ENCODE measurements at regions not wholly inside any gene's neighbourhood (a gene's known extent, or its start where the extent isn't known, plus 50 kb on each side); places are given as distances from the start of the nearest gene placed in this dataset.

- H3K9me3 ChIP-seq (ENCODE audit: low read depth, low read length, poor library complexity, severe bottlenecking), result no peaks in the 10 kb centered on the region
- CTCF ChIA-PET, result no interaction called here
- TF ChIP-seq CTCF (conservative IDR thresholded peaks at IDR 0.05; ENCODE audit: low read depth, low read length) (no peak), EZH2 (IDR thresholded peaks at IDR 0.05; ENCODE audit: borderline replicate concordance, low read depth, low read length, poor library complexity, severe bottlenecking) (no peak)
- H3K4me3 ChIP-seq (ENCODE audit: low read depth, low read length, poor library complexity, severe bottlenecking), result no peak overlapping the region
- no peaks in the 10 kb centered on the region for H3K36me3 ChIP-seq (ENCODE audit: insufficient read depth, low read length, poor library complexity, severe bottlenecking)
- no peaks in the 10 kb centered on the region for H3K4me1 ChIP-seq (ENCODE audit: insufficient read depth, low read length, poor library complexity, severe bottlenecking)
- peaks cover 58% of the 10 kb centered on the region for H3K27me3 ChIP-seq (replicated peaks; ENCODE audit: insufficient read depth, low read depth, low read length, poor library complexity)
- POLR2A ChIA-PET (ENCODE audit: low non-redundant PET), result no interaction called here
- H3K27ac ChIP-seq (ENCODE audit: low read depth, low read length, poor library complexity, severe bottlenecking), result no peak overlapping the region
- no peak for DNase-seq (ENCODE audit: low spot score)
- no TSS peak for BruUV-seq (replicated peaks)
- intact Hi-C loops (cut with micrococcal nuclease; ENCODE audit: unreplicated experiment), result no loop called here
Measured at GRCh38 chr15:33256874-33257273, 53.9 kb upstream of the RYR3 start.

GRCh38 chr15:33244471-33244870, 50.0 kb upstream of the FMN1 start:
- DNase-seq (ENCODE audit: low spot score), result no peak
- no peak for TF ChIP-seq CTCF (conservative IDR thresholded peaks at IDR 0.05; ENCODE audit: low read depth, low read length)
- no peak for TF ChIP-seq EZH2 (IDR thresholded peaks at IDR 0.05; ENCODE audit: borderline replicate concordance, low read depth, low read length, poor library complexity, severe bottlenecking)
- Histone ChIP-seq H3K27ac (ENCODE audit: low read depth, low read length, poor library complexity, severe bottlenecking) (no peak overlapping the region), H3K27me3 (replicated peaks; ENCODE audit: insufficient read depth, low read depth, low read length, poor library complexity) (peaks cover 28% of the 10 kb centered on the region), H3K9me3 (ENCODE audit: low read depth, low read length, poor library complexity, severe bottlenecking) (no peaks in the 10 kb centered on the region), H3K4me3 (ENCODE audit: low read depth, low read length, poor library complexity, severe bottlenecking) (no peak overlapping the region), H3K36me3 (ENCODE audit: insufficient read depth, low read length, poor library complexity, severe bottlenecking) (no peaks in the 10 kb centered on the region), H3K4me1 (ENCODE audit: insufficient read depth, low read length, poor library complexity, severe bottlenecking) (no peaks in the 10 kb centered on the region)
- ChIA-PET POLR2A (ENCODE audit: low non-redundant PET) (no interaction called here), CTCF (no interaction called here)
- BruUV-seq (replicated peaks), result no TSS peak
- intact Hi-C loops (cut with micrococcal nuclease; ENCODE audit: unreplicated experiment), result no loop called here

All from A673 (cell line).